ENCODE measurements at regions not wholly inside any gene's neighbourhood (a gene's known extent, or its start where the extent isn't known, plus 50 kb on each side); places are given as distances from the start of the nearest gene placed in this dataset.

- no peak for DNase-seq (ENCODE audit: low read depth, low spot score)
- Histone ChIP-seq H3K27me3 (ENCODE audit: insufficient read depth, insufficient read length) (no peaks in the 10 kb centered on the region), H3K4me1 (ENCODE audit: insufficient read depth, insufficient read length) (no peaks in the 10 kb centered on the region), H3K9ac (ENCODE audit: insufficient read length, low read depth) (no peak overlapping the region), H3K4me3 (ENCODE audit: insufficient read length, low read depth) (no peak overlapping the region), H3K9me3 (ENCODE audit: insufficient read depth, low read length) (peaks cover 11% of the 10 kb centered on the region; the same call in 1 of the 2 replicates), H3K36me3 (ENCODE audit: insufficient read depth, insufficient read length, low read length) (no peaks in the 10 kb centered on the region)
- TF ChIP-seq YY1 (IDR thresholded peaks at IDR 0.05; ENCODE audit: insufficient read depth, insufficient read length) (no peak), ZNF274 (IDR thresholded peaks at IDR 0.05; ENCODE audit: low read depth, low read length) (no peak), SUZ12 (IDR thresholded peaks at IDR 0.05; ENCODE audit: extremely low read depth, insufficient read depth, insufficient read length) (no peak)
Observed at GRCh38 chr7:92973974-92974373, 137.6 kb upstream of the CDK6 start.

- no peak overlapping the region for H3K4me3 ChIP-seq (ENCODE audit: insufficient read length, low read depth)
- no peak overlapping the region for H3K9ac ChIP-seq (ENCODE audit: insufficient read length, low read depth)
- H3K4me1 ChIP-seq (ENCODE audit: insufficient read depth, insufficient read length) = no peaks in the 10 kb centered on the region
- H3K27me3 ChIP-seq (ENCODE audit: insufficient read depth, insufficient read length) = no peaks in the 10 kb centered on the region
- no peak for DNase-seq (ENCODE audit: low read depth, low spot score)
- H3K9me3 ChIP-seq (ENCODE audit: insufficient read depth, low read length) = peaks cover 11% of the 10 kb centered on the region; the same call in 1 of the 2 replicates
- no peaks in the 10 kb centered on the region for H3K36me3 ChIP-seq (ENCODE audit: insufficient read depth, insufficient read length, low read length)
- TF ChIP-seq YY1 (IDR thresholded peaks at IDR 0.05; ENCODE audit: insufficient read depth, insufficient read length) = no peak
- TF ChIP-seq SUZ12 (IDR thresholded peaks at IDR 0.05; ENCODE audit: extremely low read depth, insufficient read depth, insufficient read length) = no peak
- no peak for TF ChIP-seq ZNF274 (IDR thresholded peaks at IDR 0.05; ENCODE audit: low read depth, low read length)
Observed at GRCh38 chr7:92973293-92973731, 136.9 kb upstream of the CDK6 start.

- H3K9me3 ChIP-seq (ENCODE audit: insufficient read depth, low read length) = peaks cover 7% of the 10 kb centered on the region; the same call in 1 of the 2 replicates
- no peak overlapping the region for H3K4me3 ChIP-seq (ENCODE audit: insufficient read length, low read depth)
- no peak overlapping the region for H3K9ac ChIP-seq (ENCODE audit: insufficient read length, low read depth)
- no peak for TF ChIP-seq SUZ12 (IDR thresholded peaks at IDR 0.05; ENCODE audit: extremely low read depth, insufficient read depth, insufficient read length)
- no peak for TF ChIP-seq YY1 (IDR thresholded peaks at IDR 0.05; ENCODE audit: insufficient read depth, insufficient read length)
- TF ChIP-seq ZNF274 (IDR thresholded peaks at IDR 0.05; ENCODE audit: low read depth, low read length) = no peak
- no peaks in the 10 kb centered on the region for H3K27me3 ChIP-seq (ENCODE audit: insufficient read depth, insufficient read length)
- DNase-seq (ENCODE audit: low read depth, low spot score) = no peak
- no peaks in the 10 kb centered on the region for H3K4me1 ChIP-seq (ENCODE audit: insufficient read depth, insufficient read length)
- no peaks in the 10 kb centered on the region for H3K36me3 ChIP-seq (ENCODE audit: insufficient read depth, insufficient read length, low read length)
Observed at GRCh38 chr7:92972441-92972840, 136.1 kb upstream of the CDK6 start.

GRCh38 chr7:92969061-92969460 lies 132.7 kb upstream of the CDK6 start:
- TF ChIP-seq SUZ12 (IDR thresholded peaks at IDR 0.05; ENCODE audit: extremely low read depth, insufficient read depth, insufficient read length) = no peak
- no peak for DNase-seq (ENCODE audit: low read depth, low spot score)

GRCh38 chr7:92968502-92968901 lies 132.1 kb upstream of the CDK6 start:
- no peak overlapping the region for H3K4me3 ChIP-seq (ENCODE audit: insufficient read length, low read depth)
- DNase-seq (ENCODE audit: low read depth, low spot score) = no peak
- no peaks in the 10 kb centered on the region for H3K4me1 ChIP-seq (ENCODE audit: insufficient read depth, insufficient read length)

More at GRCh38 chr7:92969061-92969460, 132.7 kb upstream of the CDK6 start:
- H3K4me1 ChIP-seq (ENCODE audit: insufficient read depth, insufficient read length) = no peaks in the 10 kb centered on the region
- no peaks in the 10 kb centered on the region for H3K36me3 ChIP-seq (ENCODE audit: insufficient read depth, insufficient read length, low read length)
- no peaks in the 10 kb centered on the region for H3K27me3 ChIP-seq (ENCODE audit: insufficient read depth, insufficient read length)
- H3K4me3 ChIP-seq (ENCODE audit: insufficient read length, low read depth) = no peak overlapping the region
- no peak overlapping the region for H3K9ac ChIP-seq (ENCODE audit: insufficient read length, low read depth)
- H3K9me3 ChIP-seq (ENCODE audit: insufficient read depth, low read length) = no peaks in the 10 kb centered on the region

GRCh38 chr7:92967238-92967637 lies 130.9 kb upstream of the CDK6 start:
- no peak overlapping the region for H3K4me3 ChIP-seq (ENCODE audit: insufficient read length, low read depth)
- TF ChIP-seq ZNF274 (IDR thresholded peaks at IDR 0.05; ENCODE audit: low read depth, low read length) = no peak
- no peak for TF ChIP-seq YY1 (IDR thresholded peaks at IDR 0.05; ENCODE audit: insufficient read depth, insufficient read length)
- no peak for TF ChIP-seq SUZ12 (IDR thresholded peaks at IDR 0.05; ENCODE audit: extremely low read depth, insufficient read depth, insufficient read length)
- no peak for DNase-seq (ENCODE audit: low read depth, low spot score)
- H3K4me1 ChIP-seq (ENCODE audit: insufficient read depth, insufficient read length) = no peaks in the 10 kb centered on the region
- H3K9me3 ChIP-seq (ENCODE audit: insufficient read depth, low read length) = no peaks in the 10 kb centered on the region
- no peak overlapping the region for H3K9ac ChIP-seq (ENCODE audit: insufficient read length, low read depth)
- no peaks in the 10 kb centered on the region for H3K36me3 ChIP-seq (ENCODE audit: insufficient read depth, insufficient read length, low read length)
- no peaks in the 10 kb centered on the region for H3K27me3 ChIP-seq (ENCODE audit: insufficient read depth, insufficient read length)

More at GRCh38 chr7:92968502-92968901, 132.1 kb upstream of the CDK6 start:
- Histone ChIP-seq H3K9ac (ENCODE audit: insufficient read length, low read depth) (no peak overlapping the region), H3K9me3 (ENCODE audit: insufficient read depth, low read length) (no peaks in the 10 kb centered on the region), H3K36me3 (ENCODE audit: insufficient read depth, insufficient read length, low read length) (no peaks in the 10 kb centered on the region), H3K27me3 (ENCODE audit: insufficient read depth, insufficient read length) (no peaks in the 10 kb centered on the region)
- TF ChIP-seq YY1 (IDR thresholded peaks at IDR 0.05; ENCODE audit: insufficient read depth, insufficient read length) (no peak), ZNF274 (IDR thresholded peaks at IDR 0.05; ENCODE audit: low read depth, low read length) (no peak), SUZ12 (IDR thresholded peaks at IDR 0.05; ENCODE audit: extremely low read depth, insufficient read depth, insufficient read length) (no peak)

GRCh38 chr7:92964141-92964540 lies 127.8 kb upstream of the CDK6 start:
- no peak overlapping the region for H3K4me3 ChIP-seq (ENCODE audit: insufficient read length, low read depth)
- H3K9me3 ChIP-seq (ENCODE audit: insufficient read depth, low read length) = no peaks in the 10 kb centered on the region
- H3K36me3 ChIP-seq (ENCODE audit: insufficient read depth, insufficient read length, low read length) = no peaks in the 10 kb centered on the region
- no peak overlapping the region for H3K9ac ChIP-seq (ENCODE audit: insufficient read length, low read depth)
- no peaks in the 10 kb centered on the region for H3K4me1 ChIP-seq (ENCODE audit: insufficient read depth, insufficient read length)
- DNase-seq (ENCODE audit: low read depth, low spot score) = no peak
- no peak for TF ChIP-seq ZNF274 (IDR thresholded peaks at IDR 0.05; ENCODE audit: low read depth, low read length)
- no peak for TF ChIP-seq SUZ12 (IDR thresholded peaks at IDR 0.05; ENCODE audit: extremely low read depth, insufficient read depth, insufficient read length)
- no peak for TF ChIP-seq YY1 (IDR thresholded peaks at IDR 0.05; ENCODE audit: insufficient read depth, insufficient read length)
- H3K27me3 ChIP-seq (ENCODE audit: insufficient read depth, insufficient read length) = no peaks in the 10 kb centered on the region
